GM21825 (cell line): ENCODE measurements at regions not wholly inside any gene's neighbourhood (a gene's known extent, or its start where the extent isn't known, plus 50 kb on each side); places are given as distances from the start of the nearest gene placed in this dataset.
"Not testable (repeated sequence)": the region's sequence is repeated elsewhere in the genome, so short reads cannot be mapped to it uniquely, and the experiment has no call there.

Experiments used
- ATAC-seq: cut with Tn5 transposase; IDR thresholded peaks from one replicate; pipeline ENCODE4 v1.9.1; 2021; ENCODE audit warnings: mild to moderate bottlenecking, moderate library complexity; ENCODE audit not compliant: unreplicated experiment

DNA sequence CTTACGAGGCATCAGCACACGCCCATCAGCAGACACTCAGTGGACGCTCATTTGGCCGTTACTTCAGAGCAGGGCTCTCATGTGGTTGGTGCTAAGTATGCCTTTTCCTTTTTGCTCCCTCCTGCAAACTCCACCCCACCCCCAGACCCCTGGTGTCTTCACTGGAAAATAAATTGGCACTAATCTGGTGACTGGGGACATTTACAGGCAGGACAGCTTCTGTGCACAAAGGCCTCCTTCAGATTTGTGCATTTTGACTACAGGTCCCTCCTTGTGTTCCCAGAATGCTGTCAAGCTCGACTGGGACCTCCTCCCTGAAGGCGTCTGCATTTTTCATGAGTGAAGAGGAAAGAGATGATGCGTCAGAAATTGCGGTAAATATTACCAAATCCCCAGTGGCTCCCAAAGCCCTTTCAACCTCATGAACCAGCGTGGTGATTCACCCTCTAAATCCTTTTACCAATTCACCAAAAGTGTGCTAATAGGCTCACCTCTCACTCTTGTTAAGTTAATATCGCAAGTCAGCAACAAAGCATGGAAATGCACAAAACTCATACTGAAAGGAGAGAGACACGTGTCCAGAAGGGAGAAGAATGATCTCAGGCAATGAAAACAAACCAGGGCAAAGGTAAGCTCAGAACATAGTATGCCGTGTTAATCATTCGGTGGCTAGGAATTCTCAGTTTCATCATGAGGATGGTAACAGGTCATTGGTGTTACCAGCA, 119.0 kb downstream of the NKX6-1 start:
- no peak for ATAC-seq

DNA sequence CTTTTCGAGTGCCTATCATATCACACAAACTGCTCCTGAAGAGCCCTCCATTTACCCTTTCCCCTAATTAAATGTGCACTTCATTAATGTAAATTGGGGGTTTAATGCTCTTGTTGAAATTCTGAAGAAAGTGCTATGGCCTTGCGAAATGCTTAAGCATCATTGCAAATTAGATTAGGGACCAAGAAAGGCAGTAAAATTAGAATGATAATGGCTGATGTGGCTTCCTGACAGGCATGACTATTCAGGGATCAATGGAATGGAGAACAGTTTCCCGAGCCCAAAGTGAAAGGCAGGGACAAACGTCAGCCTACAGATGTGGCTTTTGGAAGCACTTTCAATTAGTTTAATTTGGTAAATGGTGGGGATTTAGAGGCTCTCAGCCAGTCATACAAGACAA, 120.1 kb downstream of the NKX6-1 start:
- no peak for ATAC-seq

DNA sequence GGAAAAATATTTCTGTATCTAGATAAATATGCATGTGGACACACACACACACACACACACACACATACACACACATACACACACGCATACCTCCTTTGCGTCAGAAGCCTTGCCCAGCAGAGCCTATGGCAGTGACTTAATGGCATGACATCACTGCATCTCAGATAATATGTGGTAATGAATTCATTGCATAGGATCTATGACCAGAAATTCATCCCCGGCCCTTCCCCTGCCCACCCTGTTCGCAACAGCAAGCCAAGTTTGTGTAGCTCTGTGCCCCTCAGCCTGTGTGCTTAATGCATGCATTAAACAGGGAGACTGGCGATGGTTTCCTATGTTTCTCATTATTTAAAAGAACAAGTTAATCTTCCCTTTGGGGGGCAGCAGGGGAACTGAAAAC, 120.7 kb downstream of the NKX6-1 start:
- no peak for ATAC-seq

DNA sequence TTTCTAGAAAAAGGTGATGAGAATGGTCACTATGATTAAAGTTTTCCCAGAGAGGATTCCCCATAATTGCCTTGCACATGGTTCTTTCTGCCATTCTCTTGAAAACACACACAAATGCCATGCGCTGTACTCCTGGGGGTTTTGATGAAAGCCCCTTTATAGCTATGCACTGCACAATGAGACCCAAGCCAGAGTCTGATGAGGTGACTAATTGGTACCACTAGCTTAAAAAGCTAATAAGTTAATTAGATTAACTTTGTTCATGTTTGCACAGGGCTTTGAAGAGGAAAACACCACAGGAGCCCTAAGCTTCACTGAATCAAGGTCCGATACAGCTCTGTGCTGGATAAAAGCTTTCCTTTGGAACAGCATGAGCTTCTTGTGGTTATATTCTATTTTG, 132.2 kb downstream of the NKX6-1 start:
- ATAC-seq = no peak

DNA sequence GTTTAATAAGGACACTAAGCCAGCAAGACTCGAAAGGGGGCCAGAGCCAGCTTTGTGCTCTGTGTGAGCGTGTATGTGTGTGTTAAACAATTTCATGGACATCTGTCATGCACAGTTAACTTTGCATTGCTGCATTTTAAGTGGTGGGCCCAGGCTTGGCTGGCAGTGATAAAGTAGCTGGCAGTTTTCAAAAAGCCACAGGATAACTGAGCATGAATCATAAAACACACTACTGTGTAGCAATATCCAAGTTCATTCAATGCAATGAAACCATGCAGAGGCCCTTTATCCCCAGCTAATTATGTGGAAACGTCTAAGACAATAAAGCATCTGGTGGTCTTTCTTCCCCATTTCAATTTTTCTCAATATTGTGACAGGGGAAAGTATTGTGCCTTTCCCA, 132.9 kb downstream of the NKX6-1 start:
- no peak for ATAC-seq

DNA sequence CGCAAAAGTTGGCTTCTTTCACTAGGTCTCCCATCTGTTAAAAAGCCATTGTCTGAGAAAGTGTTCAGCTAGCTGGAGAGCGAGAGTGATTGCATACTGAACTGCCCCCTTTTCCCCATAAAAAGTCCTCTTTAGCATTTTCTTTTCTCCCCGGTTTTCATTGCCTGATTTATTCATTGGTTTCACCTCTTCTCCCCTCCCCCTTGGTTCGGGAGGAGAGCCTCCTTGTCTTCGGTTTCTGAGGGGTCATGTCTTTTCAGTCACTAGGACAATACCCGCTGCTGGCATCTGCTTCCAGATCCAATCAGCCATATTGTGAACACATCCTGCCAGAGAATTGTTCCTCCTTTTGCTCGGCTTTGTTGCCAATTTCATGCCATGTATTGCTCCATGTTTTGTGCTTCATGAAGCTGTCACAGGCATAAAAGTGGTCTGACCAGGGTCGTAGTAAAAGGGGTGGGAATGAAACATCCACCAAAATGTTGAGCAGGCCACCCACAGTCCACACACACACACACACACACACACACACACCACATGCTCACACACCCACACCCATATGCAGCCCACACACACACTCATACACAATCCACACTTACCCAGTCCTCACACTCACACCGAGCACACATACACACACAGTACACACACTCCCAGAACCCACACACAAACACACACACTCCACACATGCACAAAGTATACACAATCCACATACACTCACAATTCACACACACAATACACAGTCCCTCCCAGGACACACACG, 136.0 kb downstream of the NKX6-1 start:
- ATAC-seq = no peak

DNA sequence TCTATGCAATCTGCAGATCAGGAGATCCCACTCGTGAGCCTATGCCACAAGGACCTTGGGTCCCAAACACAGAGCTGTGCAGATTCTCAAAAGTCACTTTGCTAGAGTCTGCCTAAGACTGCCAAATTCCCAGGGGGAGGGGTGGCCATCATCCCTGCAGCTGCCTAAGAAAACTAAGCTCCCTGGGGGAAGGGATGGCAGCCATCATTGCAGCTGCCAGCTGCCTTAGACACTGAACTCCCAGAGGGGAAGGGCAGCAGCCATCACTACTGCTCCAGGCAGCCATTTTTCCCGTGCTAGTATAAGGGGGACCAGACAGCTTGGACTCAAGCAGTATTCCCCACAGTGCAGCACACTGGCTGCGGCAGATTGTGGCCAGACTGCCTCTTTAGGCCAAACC, 156.9 kb downstream of the NKX6-1 start:
- no peak for ATAC-seq

DNA sequence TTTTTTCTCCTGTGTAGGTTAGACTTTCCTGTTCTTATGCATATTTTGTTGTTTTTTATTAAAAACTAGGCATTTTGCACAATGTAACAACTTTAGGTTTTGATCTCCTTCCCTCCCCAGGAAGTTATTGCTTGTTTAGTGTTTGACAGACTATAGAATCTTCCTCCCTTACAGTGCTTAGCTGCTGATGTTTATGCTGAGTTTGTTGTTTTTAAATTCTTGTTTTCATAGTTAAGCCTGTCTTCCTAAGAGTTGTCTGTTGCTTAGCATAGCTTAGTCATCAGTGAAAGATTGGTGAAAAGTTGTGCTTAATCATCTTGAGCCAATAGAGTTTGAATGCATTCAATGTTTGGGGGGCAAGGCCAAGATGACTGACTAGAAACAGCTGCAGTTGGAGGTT, 157.5 kb downstream of the NKX6-1 start:
- ATAC-seq = no peak

DNA sequence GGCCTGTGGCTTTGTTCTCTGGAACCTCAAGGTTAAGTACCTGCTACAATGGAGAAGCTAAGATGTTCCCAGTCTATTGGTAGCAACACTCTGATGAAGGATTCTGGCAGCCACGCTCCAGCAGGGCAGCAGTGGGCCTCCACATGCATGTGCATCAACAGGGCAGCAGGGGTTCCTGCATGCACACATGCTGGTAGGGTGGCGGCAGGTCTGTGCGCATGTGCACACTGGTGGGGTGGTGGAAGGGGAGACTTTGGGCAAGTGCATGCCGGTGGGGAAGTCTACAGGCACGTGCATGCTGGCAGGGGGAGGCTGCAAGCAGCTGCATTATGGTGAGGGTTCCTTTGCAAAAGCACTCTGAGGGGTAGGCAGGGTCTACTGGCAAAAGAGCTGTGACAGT, 160.7 kb downstream of the NKX6-1 start:
- ATAC-seq = no peak

DNA sequence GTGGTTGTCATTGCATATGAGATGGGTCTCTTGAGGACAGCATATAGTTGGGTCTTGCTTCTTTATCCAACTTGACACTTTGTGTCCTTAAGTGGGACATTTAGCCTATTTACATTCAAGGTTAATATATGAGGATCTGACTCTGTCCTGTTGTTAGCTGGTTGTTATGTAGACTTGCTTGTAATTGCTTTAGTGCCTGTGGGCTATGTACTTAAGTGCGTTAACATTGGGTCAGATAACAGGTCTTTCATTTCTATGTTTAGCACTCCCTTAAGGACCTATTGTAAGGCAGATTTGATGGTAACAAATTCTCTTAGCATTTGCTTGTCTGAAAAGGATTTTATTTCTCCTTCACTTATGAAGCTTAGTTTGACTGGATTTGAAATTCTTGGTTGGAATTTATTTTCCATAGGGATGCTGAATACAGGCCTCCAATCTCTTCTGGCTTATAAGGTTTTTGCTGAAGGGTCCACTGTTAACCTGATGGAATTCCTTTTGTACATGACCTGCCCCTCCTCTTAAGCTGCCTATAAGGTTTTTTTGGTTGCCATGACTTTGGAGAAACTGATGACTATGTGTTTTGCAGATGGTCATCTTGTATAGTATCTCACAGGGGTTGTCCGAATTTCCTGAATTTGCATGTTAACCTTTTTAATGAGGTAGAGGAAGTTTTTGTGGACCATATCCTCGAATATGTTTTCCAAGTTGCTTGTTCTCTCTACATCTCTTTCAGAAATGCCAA, 162.0 kb downstream of the NKX6-1 start:
- no peak for ATAC-seq

DNA sequence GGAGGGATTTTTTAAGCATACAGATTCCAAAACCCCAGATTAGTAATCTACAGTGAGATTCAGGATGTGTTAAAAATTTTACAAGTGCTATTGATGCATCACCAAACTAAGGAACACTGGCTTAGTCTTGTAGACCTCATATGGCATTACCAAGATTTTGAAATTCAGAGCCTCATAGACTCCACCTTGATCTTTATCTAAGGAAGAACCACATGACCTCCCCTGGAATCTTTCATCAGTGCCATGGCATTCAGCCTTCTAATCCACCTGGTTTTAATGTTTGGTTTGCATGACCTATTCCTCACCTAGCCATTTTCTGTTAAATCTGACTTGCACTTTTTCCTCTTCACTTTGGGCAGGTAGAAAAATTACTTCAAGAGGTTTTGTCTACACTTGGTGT, 171.6 kb downstream of the NKX6-1 start:
- no peak for ATAC-seq

DNA sequence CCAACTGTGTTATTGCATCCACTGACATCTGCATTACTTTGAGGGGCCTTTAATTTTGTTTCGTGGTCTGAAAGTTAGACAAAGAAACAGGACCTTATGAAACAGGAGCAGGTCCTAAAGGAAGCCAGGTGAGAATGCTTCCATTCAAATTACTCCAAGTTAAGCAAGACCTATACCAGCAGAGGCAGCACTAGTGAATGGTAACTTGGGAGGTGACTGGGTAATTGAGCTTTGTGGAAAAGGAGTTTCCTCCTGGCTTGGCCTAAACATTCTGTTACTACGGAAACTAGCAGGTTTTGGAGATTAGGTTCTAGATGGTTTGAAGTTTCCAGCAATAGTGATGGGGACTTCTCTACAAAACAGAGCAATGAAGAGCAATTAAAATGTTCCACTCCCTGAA, 173.5 kb downstream of the NKX6-1 start:
- no peak for ATAC-seq

DNA sequence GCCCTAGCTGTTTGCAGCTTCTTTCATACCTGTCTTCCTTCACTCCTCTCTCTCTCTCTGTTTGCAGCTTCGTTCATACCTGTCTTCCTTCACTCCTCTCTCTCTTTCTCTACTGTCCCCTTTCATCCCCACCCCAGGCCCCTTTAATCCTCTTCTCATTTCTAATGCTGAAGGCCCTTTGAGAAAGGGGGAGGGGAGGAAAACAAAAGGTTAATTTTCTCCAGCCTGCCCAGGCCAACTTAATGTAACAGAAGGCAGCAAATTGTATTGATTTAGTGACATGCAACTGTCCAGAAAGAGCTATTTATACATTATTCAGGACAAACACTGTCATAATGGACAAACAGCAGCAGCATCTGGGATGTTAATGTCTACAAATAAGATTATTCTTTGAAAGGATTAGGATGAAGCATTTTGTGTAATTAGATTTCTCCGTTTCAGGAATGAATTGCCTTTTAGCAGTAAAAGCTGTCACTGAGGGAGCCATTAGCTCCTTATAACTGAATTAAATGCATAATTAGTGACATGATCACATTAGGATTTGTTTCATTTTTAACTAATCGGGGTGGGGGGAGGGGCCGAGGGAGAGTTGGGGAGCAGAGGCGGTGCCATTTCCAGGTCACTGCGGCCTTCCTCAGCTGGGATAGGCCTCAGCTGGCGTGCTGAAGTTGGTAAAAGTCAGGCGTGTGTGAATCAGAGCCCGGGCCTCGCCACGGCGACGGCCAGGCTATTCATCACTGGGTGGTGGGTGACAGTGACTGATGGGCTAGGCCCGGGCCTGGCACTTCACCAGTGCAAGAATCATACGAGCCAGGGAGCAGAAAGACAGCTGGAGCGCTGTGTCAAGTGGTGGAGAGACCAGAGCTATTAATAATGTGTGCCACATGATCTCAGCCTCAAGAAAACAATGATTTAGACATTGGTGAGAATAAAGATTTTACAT, 174.5 kb downstream of the NKX6-1 start:
- no peak for ATAC-seq

DNA sequence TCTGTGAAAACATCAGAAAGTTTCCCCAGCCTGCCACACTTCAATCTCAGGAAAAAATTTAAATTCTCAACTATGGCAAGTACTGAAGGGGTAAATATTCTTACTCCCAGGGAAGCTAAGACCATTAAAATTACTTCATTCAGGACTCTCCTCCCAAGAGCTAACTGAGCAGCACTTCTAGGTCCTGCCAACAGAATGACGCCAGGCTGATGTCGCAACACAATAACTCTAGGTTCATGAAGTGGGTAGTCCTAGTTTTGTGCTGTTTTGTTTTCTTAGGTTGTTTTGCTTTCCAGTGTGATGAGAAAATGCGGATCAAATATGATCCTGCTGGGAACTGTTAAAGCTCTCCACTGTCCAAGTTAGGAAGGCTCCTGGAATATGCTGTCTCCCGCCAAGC, 180.0 kb downstream of the NKX6-1 start:
- no peak for ATAC-seq

DNA sequence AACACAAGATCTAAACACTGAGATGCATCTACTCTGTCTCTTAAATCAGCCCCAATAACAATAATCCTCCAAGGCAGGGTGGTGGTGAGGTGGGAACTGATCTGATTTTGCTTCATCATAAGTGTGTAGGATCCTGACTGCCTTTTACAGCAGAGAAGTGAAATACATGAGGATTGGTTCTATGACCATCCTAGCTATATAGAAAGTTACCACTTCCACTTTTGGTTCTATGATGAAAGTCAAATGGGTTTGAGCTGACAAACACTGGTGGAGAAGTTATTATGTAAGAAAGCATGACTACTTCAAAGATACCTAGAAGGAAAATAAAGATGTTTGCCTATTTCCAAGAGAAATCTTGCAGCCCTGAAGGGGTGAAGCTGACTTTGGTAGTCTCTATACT, 181.6 kb downstream of the NKX6-1 start:
- ATAC-seq = no peak

DNA sequence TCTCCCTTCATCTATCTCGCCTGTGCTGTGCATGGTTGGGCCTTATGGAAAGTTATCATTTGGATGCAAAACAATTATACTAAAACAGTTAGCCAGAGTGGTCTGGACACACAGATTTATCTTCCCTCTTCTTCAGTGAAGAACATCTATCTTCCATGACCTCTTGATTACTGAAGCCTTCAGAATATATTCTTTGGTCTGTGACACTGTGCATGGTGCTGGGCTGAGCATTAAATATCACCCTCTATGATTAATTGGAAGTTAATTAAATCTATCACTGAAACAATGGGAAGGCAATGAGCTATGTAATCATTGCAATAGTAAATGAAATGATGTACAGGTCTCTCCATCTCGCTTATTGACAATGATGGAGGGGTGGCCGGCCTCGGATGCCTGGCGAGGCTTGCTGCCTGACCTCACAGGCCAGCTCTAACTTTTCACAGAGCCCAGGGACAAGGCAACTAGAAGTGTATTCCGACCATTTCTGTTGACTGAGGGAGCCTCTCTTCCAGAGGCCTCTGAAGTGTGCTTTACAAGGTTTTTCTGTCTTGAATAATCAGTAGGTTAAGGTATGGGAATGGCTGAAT, 186.6 kb downstream of the NKX6-1 start:
- no peak for ATAC-seq

DNA sequence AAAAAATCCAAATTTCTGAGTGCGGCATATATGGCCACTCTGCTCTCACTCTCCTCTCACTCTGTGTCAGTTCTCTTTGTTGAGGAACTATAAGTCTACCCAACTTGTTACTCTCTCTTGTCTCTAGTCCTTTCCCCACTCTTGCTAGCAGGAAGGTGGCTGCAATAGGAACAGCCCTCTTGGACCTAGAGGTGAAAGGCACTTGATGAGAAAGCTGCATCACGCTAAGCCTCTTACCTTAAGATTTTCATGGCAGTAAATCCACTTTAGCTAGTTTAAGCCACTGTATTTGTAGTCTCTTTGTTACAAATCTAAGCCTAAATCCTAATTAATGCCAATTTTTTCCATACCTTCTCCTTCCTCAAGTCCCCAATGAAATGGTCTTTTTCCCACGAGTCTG, 189.9 kb downstream of the NKX6-1 start:
- ATAC-seq = no peak

DNA sequence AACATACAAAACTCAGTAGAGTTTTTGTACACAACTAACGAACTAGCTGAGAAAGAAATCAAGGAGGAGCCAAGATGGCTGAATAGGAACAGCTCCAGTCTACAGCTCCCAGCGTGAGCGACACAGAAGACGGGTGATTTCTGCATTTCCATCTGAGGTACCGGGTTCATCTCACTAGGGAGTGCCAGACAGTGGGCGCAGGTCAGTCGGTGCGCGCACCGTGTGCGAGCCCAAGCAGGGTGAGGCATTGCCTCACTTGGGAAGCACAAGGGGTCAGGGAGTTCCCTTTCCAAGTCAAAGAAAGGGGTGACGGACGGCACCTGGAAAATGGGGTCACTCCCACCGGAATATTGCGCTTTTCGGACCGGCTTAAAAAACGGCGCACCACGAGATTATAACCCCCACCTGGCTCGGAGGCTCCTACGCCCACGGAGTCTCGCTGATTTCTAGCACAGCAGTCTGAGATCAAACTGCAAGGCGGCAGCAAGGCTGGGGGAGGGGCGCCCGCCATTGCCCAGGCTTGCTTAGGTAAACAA, 200.3 kb downstream of the NKX6-1 start:
- not testable (repeated sequence) for ATAC-seq

DNA sequence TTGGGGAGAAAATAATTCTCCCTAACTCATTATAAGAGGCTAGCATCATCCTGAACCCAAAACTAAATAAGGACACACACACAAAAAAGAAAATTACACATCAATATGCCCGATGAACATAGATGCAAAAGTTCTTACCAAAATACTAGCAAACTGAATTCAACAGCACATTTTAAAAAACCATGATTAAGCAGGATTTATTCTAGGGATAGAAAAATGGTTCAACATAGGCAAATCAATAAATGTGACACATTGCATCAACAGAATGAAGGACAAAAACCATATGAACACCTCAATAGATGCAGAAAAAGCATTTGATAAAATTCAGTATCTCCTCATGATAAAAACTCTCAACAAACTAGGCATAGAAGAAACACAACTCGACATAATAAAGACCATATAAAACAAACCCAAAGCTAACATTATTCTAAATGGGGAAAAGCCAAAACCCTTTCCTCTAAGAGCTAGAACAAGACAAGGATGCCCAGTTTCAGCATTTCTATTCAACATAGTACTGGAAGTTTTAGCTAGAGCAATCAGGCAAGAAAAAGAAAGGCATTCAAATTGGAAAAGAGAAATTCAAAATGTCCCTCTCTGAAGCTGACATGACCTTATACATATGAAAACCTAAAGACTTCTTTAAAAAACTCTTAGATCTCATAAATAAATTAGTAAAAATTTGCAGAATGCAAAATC, 200.9 kb downstream of the NKX6-1 start:
- ATAC-seq = no peak

DNA sequence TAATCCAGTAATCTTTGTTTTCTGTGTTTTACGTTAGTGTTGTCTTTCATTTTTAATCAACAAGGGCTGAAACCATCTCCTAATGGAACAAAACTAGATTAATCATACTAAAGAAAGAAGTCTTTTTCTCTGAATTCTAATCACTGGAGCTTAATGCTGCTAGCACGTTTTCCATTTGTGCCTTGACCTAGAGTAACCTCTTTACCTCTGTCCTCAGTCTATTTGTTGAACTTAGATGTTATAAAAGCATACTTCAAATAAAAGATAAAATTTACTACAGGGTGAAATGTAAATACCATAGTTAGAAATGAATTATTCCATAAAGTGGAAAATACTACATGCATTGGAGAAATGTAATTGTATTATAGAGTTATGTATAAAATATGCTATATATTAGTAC, 207.1 kb downstream of the NKX6-1 start:
- no peak for ATAC-seq
